Upper lobe of left lung (tissue), 6 donors: ENCODE measurements at regions not wholly inside any gene's neighbourhood (a gene's known extent, or its start where the extent isn't known, plus 50 kb on each side); places are given as distances from the start of the nearest gene placed in this dataset.

ENCODE experiments used
- ATAC-seq, 2 donors: fragments of 200-7000 bp; cut with Tn5 transposase; one replicate each; pipeline ENCODE4 v1.9.1; 2022; ENCODE audit warnings: mild to moderate bottlenecking in 2 of 2, moderate library complexity in 2 of 2; ENCODE audit not compliant: low FRiP score in 2 of 2
- DNase-seq, 2 donors: peaks; one replicate each; pipeline ENCODE4 v3.0.0-alpha.2; 2019 to 2020
- H3K27ac ChIP-seq, 4 donors: fragments of 200-600 bp; sonication (generic); one replicate each; pipeline ENCODE4 v1.5.1; 2016 to 2019
- H3K27me3 ChIP-seq, 4 donors: fragments of 200-600 bp; sonication (generic); one replicate each; pipeline ENCODE4 v1.5.1; 2017 to 2019
- H3K36me3 ChIP-seq, 4 donors: fragments of 200-600 bp; sonication (generic); one replicate each; pipeline ENCODE4 v1.5.1; 2016 to 2019
- H3K4me1 ChIP-seq, 4 donors: fragments of 200-600 bp; sonication (generic); one replicate each; pipeline ENCODE4 v1.5.1; 2018 to 2019
- H3K4me3 ChIP-seq, 4 donors: fragments of 200-600 bp; sonication (generic); one replicate each; pipeline ENCODE4 v1.5.1; 2017 to 2019; ENCODE audit warnings: mild to moderate bottlenecking in 2 of 4, moderate library complexity in 1 of 4
- H3K9me3 ChIP-seq, 4 donors: fragments of 200-600 bp; sonication (generic); one replicate each; pipeline ENCODE4 v1.5.1; 2018 to 2019
- EP300 ChIP-seq, 4 donors: sonication (generic); formaldehyde crosslinking; IDR thresholded peaks; one replicate each; pipeline ENCODE4 v1.5.1; 2017; ENCODE audit warnings: antibody characterized with exemption in 4 of 4, control low read depth in 2 of 4
- POLR2A ChIP-seq, 4 donors: fragments of 450-650 bp; IDR thresholded peaks; one replicate each; pipeline ENCODE4 v1.5.1; 2016 to 2017; ENCODE audit warnings: antibody characterized with exemption in 4 of 4, mild to moderate bottlenecking in 2 of 4
- POLR2AphosphoS5 ChIP-seq, 2 donors: sonication (generic); formaldehyde crosslinking; IDR thresholded peaks; one replicate each; pipeline ENCODE4 v1.5.1; 2017; ENCODE audit warnings: antibody characterized with exemption in 2 of 2
- WGBS, 2 donors: methylation state at CpG; one replicate each; pipeline ENCODE4 v1.1.5; 2017 to 2018; 5-methylcytosine and 5-hydroxymethylcytosine counted together
- TF ChIP-seq, protein P1 (sequence below), 6 experiments: fragments of 450-650 bp in 4 of 6; fragments of 200-600 bp in 2 of 6; sonication (generic) in 2 of 6; IDR thresholded peaks; one replicate each; pipeline ENCODE4 v1.5.1; 2016 to 2019; ENCODE audit warnings: antibody characterized with exemption in 6 of 6
- donor health status: DM: no; HTN: no; CAD: no; lungs with moderate emphysema.
- donor health status: DM: no; HTN: yes; CAD: no; lungs with severe emphysema.

DNA sequence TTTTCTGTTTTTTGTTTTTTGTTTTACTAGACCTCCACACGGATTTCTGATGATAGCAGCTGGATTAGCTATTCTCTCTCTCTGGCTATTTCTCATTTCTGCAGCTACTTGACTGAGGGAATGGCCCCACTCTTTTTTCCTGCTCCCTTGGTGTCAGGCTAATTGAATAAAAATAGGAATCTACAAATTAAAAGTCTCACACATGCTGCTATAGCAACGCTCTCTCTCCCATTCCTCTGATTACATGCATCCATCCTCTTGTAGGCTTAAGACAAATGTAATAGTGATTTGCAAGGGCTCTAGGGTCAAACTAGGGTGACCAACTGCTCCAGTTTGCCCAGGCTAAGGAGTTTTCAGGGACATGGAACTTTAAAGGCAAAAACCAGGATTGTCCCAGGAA is 221.8 kb downstream of the PHLDA1 start:
- no peaks in the 10 kb centered on the region for H3K9me3 ChIP-seq
- no peak for ATAC-seq
- WGBS, 2 donors = 79 to 84% methylated on average over 2 of the region's 2 CpGs
- no peak for TF ChIP-seq EP300 (IDR thresholded peaks at IDR 0.05)
- TF ChIP-seq, protein P1, sequence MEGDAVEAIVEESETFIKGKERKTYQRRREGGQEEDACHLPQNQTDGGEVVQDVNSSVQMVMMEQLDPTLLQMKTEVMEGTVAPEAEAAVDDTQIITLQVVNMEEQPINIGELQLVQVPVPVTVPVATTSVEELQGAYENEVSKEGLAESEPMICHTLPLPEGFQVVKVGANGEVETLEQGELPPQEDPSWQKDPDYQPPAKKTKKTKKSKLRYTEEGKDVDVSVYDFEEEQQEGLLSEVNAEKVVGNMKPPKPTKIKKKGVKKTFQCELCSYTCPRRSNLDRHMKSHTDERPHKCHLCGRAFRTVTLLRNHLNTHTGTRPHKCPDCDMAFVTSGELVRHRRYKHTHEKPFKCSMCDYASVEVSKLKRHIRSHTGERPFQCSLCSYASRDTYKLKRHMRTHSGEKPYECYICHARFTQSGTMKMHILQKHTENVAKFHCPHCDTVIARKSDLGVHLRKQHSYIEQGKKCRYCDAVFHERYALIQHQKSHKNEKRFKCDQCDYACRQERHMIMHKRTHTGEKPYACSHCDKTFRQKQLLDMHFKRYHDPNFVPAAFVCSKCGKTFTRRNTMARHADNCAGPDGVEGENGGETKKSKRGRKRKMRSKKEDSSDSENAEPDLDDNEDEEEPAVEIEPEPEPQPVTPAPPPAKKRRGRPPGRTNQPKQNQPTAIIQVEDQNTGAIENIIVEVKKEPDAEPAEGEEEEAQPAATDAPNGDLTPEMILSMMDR (IDR thresholded peaks at IDR 0.05) = no peak
- H3K4me1 ChIP-seq = peaks cover 0 to 1% (median 0%) of the 10 kb centered on the region in 4 donors
- no peak overlapping the region for H3K4me3 ChIP-seq
- no peaks in the 10 kb centered on the region for H3K36me3 ChIP-seq
- no peaks in the 10 kb centered on the region for H3K27me3 ChIP-seq
- DNase-seq = no peak
- no peak overlapping the region for H3K27ac ChIP-seq

DNA sequence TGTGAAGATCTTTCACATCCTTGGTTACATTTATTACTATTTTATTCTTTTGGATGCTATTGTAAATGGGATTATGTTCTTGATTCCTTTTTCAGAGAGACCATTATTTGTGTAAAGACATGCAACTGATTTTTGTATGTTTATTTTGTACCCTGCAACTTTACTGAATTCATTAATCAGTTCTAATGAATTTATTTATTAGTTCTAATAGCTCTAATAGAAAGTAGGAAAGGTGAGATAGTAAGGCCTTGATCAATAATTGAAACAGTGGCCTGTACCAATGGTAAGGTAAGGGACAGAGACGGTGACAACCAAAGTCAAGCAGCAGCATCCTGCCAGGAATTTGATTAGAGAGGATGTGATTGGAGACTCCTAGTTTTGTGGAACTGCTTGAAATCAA is 224.1 kb downstream of the PHLDA1 start:
- H3K27me3 ChIP-seq = no peaks in the 10 kb centered on the region
- no peak for ATAC-seq
- TF ChIP-seq EP300 (IDR thresholded peaks at IDR 0.05) (no peak), POLR2A (IDR thresholded peaks at IDR 0.05) (no peak), POLR2AphosphoS5 (IDR thresholded peaks at IDR 0.05) (no peak)
- TF ChIP-seq, protein P1 (IDR thresholded peaks at IDR 0.05) = no peak
- H3K36me3 ChIP-seq = no peaks in the 10 kb centered on the region
- H3K9me3 ChIP-seq = no peaks in the 10 kb centered on the region
- 94 to 100% methylated on average over 1 of the region's 1 CpG for WGBS, 2 donors
- DNase-seq = no peak
- no peaks in the 10 kb centered on the region for H3K4me1 ChIP-seq
- H3K27ac ChIP-seq = no peak overlapping the region
- no peak overlapping the region for H3K4me3 ChIP-seq

DNA sequence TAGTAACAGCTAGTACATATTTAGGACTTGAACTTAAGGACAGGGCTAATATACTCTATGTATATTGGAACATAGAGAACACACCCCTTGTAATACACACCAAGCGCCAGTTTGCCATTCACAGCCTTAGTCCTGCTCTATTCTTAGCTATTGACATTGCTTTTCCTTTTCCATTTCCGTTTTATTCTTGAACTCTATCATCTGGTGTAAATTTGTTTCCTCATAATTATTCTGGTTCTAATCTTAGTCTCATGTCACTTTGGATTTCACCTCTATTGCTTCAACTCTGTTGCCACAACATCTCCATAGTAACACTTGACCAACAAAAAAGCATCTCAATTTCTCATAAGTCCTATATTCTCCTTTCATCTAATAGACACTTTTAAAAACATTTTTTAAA is 225.7 kb downstream of the PHLDA1 start:
- Histone ChIP-seq H3K27ac (no peak overlapping the region), H3K4me1 (no peaks in the 10 kb centered on the region), H3K9me3 (no peaks in the 10 kb centered on the region), H3K4me3 (no peak overlapping the region), H3K27me3 (no peaks in the 10 kb centered on the region), H3K36me3 (no peaks in the 10 kb centered on the region)
- DNase-seq = no peak
- no peak for ATAC-seq
- TF ChIP-seq EP300 (IDR thresholded peaks at IDR 0.05) (no peak), POLR2AphosphoS5 (IDR thresholded peaks at IDR 0.05) (no peak), POLR2A (IDR thresholded peaks at IDR 0.05) (no peak)
- TF ChIP-seq, protein P1 (IDR thresholded peaks at IDR 0.05) = no peak
- 77 to 86% methylated on average over 2 of the region's 2 CpGs for WGBS, 2 donors

DNA sequence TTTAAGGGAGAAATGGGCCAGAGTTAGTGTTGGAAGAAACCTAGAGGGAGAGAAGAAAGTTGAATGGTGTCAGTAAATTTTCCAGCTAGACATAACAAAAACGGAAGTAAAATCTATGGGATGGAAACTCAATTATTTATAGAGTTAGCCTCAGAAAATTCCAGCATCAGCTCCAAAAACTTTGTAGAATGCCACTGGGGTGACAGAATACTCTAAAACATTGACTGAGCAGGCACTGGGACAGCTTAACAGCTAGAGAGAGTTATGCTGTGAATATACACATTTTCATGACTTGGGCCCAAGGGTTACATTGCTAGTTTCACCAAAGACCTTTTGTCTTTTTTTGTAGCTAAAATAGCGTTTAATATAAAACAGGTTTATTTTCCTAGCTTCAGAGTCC is 226.3 kb downstream of the PHLDA1 start:
- ATAC-seq = no peak
- no peak for DNase-seq
- H3K27ac ChIP-seq = no peak overlapping the region
- no peaks in the 10 kb centered on the region for H3K36me3 ChIP-seq
- no peaks in the 10 kb centered on the region for H3K4me1 ChIP-seq
- no peak overlapping the region for H3K4me3 ChIP-seq
- WGBS, 2 donors = 78 to 81% methylated on average over 2 of the region's 2 CpGs
- H3K9me3 ChIP-seq = no peaks in the 10 kb centered on the region
- TF ChIP-seq POLR2AphosphoS5 (IDR thresholded peaks at IDR 0.05) (no peak), POLR2A (IDR thresholded peaks at IDR 0.05) (no peak), EP300 (IDR thresholded peaks at IDR 0.05) (no peak)
- TF ChIP-seq, protein P1 (IDR thresholded peaks at IDR 0.05) = no peak
- no peaks in the 10 kb centered on the region for H3K27me3 ChIP-seq

DNA sequence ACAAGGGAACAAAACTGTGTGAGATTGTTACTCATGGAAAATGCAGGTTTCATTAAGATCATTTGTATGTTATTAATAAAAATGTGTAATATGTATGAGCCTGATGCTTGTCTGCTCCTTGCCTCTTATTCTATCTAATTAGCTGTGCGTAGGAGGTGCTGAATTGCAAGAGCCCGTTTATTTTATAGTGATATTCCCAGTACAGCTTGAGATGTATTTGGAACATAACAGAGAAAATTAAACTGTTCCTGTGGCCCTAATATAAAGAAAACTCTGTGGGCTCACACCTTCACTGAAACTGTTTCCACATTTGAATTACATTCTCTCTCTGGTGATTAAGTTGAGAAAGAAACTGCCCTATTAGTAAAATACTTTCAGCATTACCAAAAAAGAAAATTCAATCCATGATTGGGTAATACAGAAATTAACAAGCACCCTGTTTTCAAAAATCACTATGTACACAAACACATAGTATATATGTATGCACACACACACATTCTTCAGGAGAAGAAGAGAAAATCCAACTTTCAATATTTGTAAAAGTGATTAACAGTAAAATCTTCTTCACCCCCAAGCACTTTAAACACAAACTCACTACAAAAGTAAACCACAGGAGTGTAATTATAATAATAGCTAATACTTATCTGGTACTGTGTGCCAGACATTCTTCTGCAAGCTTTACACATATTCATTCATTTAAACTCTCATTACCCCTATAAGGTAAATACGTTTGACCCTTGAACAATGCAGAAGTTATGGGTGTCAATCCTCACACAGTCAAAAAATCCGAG is 233.2 kb downstream of the PHLDA1 start:
- 76% methylated on average over 4 of the region's 4 CpGs for WGBS, 2 donors
- TF ChIP-seq EP300 (IDR thresholded peaks at IDR 0.05) = no peak
- no peak for TF ChIP-seq POLR2AphosphoS5 (IDR thresholded peaks at IDR 0.05)
- TF ChIP-seq POLR2A (IDR thresholded peaks at IDR 0.05) = no peak
- TF ChIP-seq, protein P1 (IDR thresholded peaks at IDR 0.05) = no peak
- Histone ChIP-seq H3K4me3 (no peak overlapping the region), H3K27me3 (no peaks in the 10 kb centered on the region), H3K27ac (no peak overlapping the region), H3K36me3 (no peaks in the 10 kb centered on the region), H3K9me3 (no peaks in the 10 kb centered on the region), H3K4me1 (no peaks in the 10 kb centered on the region)
- no peak for ATAC-seq
- DNase-seq = no peak
